ENCODE measurements at regions not wholly inside any gene's neighbourhood (a gene's known extent, or its start where the extent isn't known, plus 50 kb on each side); places are given as distances from the start of the nearest gene placed in this dataset.

- no peak overlapping the region for H3K23ac ChIP-seq (ENCODE audit: insufficient read length)
- no peaks in the 10 kb centered on the region for H3K27me3 ChIP-seq (replicated peaks in 1 of 4; ENCODE audit: control insufficient read depth in 3 of 4, extremely low read depth in 1 of 4, insufficient read depth in 3 of 4, low read length in 3 of 4)
- no peaks in the 10 kb centered on the region for H3K79me1 ChIP-seq (ENCODE audit: low read depth, low read length)
- DNase-seq (ENCODE audit: low read depth in 1 of 2, low spot score in 2 of 2), result no peak
- no peak overlapping the region for H3K18ac ChIP-seq (ENCODE audit: extremely low read depth, low read length)
- no peak overlapping the region for H3K9ac ChIP-seq (replicated peaks in 1 of 4; ENCODE audit: extremely low read depth in 1 of 4, low read depth in 3 of 4, low read length in 3 of 4)
- H2AFZ ChIP-seq (ENCODE audit: low read length), result no peak overlapping the region
- no peak overlapping the region for H3K4me2 ChIP-seq (ENCODE audit: insufficient read depth in 1 of 2, low read depth in 2 of 2, low read length in 2 of 2)
- no peak overlapping the region for H4K8ac ChIP-seq (ENCODE audit: extremely low read depth, insufficient read depth, low read length)
- no peak overlapping the region for H3K27ac ChIP-seq (ENCODE audit: low read depth, low read length)
- H2AK5ac ChIP-seq (ENCODE audit: low read depth, low read length), result no peak overlapping the region
- no peaks in the 10 kb centered on the region for H3K79me2 ChIP-seq (ENCODE audit: control insufficient read depth in 1 of 2, insufficient read depth in 2 of 2, low read length in 2 of 2)
- no peak overlapping the region for H4K5ac ChIP-seq (ENCODE audit: insufficient read length, low read depth, low read length)
- H3K4me1 ChIP-seq (replicated peaks in 1 of 4; ENCODE audit: control insufficient read depth in 3 of 4, insufficient read depth in 4 of 4, low read length in 3 of 4), result no peaks in the 10 kb centered on the region
- H2BK12ac ChIP-seq (ENCODE audit: low read depth, low read length), result no peak overlapping the region
- no peaks in the 10 kb centered on the region for H3K9me3 ChIP-seq (ENCODE audit: insufficient read depth in 2 of 2, low read depth in 1 of 2, low read length in 1 of 2)
- 87% methylated on average over 3 of the region's 3 CpGs; no CpG with 5 or more reads in 1 of the 2 experiments for WGBS, 2 experiments (ENCODE audit: extremely low coverage in 1 of 2, insufficient coverage in 1 of 2, insufficient read length in 1 of 2, insufficient replicate concordance in 2 of 2, low coverage in 1 of 2, low lambda C conversion rate in 2 of 2, missing lambda C conversion rate in 1 of 2)
- H3K4me3 ChIP-seq (ENCODE audit: extremely low read depth in 1 of 4, insufficient read depth in 2 of 4, low read depth in 3 of 4, low read length in 4 of 4), result no peak overlapping the region
- H2BK5ac ChIP-seq (ENCODE audit: low read depth, low read length), result no peak overlapping the region
- H3K56ac ChIP-seq (replicated peaks; ENCODE audit: insufficient read length, low read depth, low read length), result no peak overlapping the region
- no peak overlapping the region for H4K91ac ChIP-seq (replicated peaks; ENCODE audit: insufficient read length, low read length)
- ChIA-PET POLR2A (ENCODE audit: partially characterized antibody) (interaction anchor here (0.8 kb wide), 1 partner anchor 105 kb away, joined by 3 read pairs; no protein-coding TSS in a partner anchor), CTCF (ENCODE audit: partially characterized antibody) (interaction anchor here (0.8 to 2.4 kb wide), 3 partner anchors 9 to 163 kb away, joined by 3 to 7 read pairs (median 4); no protein-coding TSS in a partner anchor)
- no peaks in the 10 kb centered on the region for H3K36me3 ChIP-seq (ENCODE audit: control insufficient read depth in 2 of 4, insufficient read depth in 4 of 4, low read length in 3 of 4)
- H3K23me2 ChIP-seq (ENCODE audit: low read depth, low read length), result no peaks in the 10 kb centered on the region
- no peak for FAIRE-seq
- no peak overlapping the region for H3K4ac ChIP-seq (replicated peaks; ENCODE audit: insufficient read length, low read depth, low read length)
- no peak overlapping the region for H2BK20ac ChIP-seq (ENCODE audit: low read length)
- H2BK120ac ChIP-seq (replicated peaks; ENCODE audit: low read depth, low read length), result no peak overlapping the region
- H4K20me1 ChIP-seq (replicated peaks in 1 of 2; ENCODE audit: control insufficient read depth in 1 of 2, insufficient read depth in 2 of 2, low read length in 2 of 2), result no peaks in the 10 kb centered on the region
- H2BK15ac ChIP-seq (ENCODE audit: low read length), result no peak overlapping the region
- H3K14ac ChIP-seq (ENCODE audit: insufficient read length), result no peak overlapping the region
- no peak for TF ChIP-seq SIX5 (IDR thresholded peaks at IDR 0.05; ENCODE audit: low read depth, low read length)
- TF ChIP-seq, protein P1, sequence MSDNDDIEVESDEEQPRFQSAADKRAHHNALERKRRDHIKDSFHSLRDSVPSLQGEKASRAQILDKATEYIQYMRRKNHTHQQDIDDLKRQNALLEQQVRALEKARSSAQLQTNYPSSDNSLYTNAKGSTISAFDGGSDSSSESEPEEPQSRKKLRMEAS (IDR thresholded peaks at IDR 0.05), result no peak
- no peak for TF ChIP-seq E2F6 (IDR thresholded peaks at IDR 0.05)
- no peak for TF ChIP-seq BACH1 (IDR thresholded peaks at IDR 0.05; ENCODE audit: low read length)
- TF ChIP-seq TEAD4 (IDR thresholded peaks at IDR 0.05; ENCODE audit: low read depth, low read length), result no peak
- TF ChIP-seq GABPA (IDR thresholded peaks at IDR 0.05; ENCODE audit: borderline replicate concordance, insufficient read depth, low read length), result no peak
- no peak for TF ChIP-seq EZH2 (IDR thresholded peaks at IDR 0.05; ENCODE audit: low read depth, low read length, severe bottlenecking)
- no peak for TF ChIP-seq POLR2AphosphoS5 (IDR thresholded peaks at IDR 0.05; ENCODE audit: low read depth, low read length)
- TF ChIP-seq SIRT6 (IDR thresholded peaks at IDR 0.05; ENCODE audit: low read length), result no peak
- TF ChIP-seq MAFK (IDR thresholded peaks at IDR 0.05; ENCODE audit: low read depth, low read length), result no peak
- TF ChIP-seq SRF (IDR thresholded peaks at IDR 0.05; ENCODE audit: low read depth, low read length), result no peak
Measured at GRCh38 chr6:56406276-56407269, 159.2 kb upstream of the COL21A1 start.
